A204.1 (cell line): ENCODE measurements at regions not wholly inside any gene's neighbourhood (a gene's known extent, or its start where the extent isn't known, plus 50 kb on each side); places are given as distances from the start of the nearest gene placed in this dataset.

Source experiments
- FAIRE-seq: peaks from 2 replicates; lab custom pipeline; 2012; peaks lifted over from hg19 to GRCh38; lab: Jason Lieb, UNC

DNA sequence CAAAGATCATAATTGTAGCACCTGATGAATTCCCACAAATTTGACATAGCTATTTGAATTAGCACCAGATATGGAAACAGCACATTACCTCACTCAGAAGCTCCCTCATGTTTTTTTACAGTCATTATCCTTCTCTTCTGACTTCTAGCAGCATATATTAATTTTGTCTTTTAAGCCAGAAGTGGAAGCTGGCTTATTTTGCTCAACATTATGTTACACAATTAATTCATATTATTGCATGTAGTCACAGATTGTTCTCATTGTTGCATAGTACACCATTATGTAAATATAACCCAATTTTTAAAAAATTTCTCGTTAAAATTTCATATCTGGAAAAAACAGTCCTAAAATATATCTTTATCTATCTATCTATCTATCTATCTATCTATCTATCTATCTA, 762.3 kb downstream of the TUSC7 start:
- no peak for FAIRE-seq

DNA sequence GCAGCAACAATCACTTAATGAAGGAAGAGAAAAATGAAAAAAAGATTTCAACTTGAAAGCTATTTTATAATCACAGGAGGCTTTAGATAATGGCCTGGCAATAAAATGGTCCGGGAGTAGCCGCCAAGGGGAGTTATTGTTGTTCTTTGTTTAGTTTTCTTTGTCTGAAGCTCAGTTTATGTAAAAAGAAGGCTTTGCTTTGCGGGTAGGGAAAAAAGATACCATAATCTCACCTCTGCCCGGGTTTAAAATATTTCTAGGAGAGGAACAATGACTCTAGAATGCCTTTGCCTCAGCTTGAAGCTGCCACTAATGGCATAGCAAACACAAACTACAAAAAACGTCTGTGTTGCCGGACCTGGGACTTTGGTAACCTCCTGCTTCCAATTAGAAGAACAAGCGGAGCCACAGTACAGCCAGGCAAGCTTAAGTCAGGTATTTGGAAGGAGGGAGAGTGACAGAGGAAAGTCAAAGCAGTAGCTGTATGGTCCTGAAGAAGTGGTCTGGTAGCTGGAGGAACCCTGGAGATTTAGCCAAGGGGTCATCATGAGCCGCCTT, 764.5 kb downstream of the TUSC7 start:
- FAIRE-seq: no peak

DNA sequence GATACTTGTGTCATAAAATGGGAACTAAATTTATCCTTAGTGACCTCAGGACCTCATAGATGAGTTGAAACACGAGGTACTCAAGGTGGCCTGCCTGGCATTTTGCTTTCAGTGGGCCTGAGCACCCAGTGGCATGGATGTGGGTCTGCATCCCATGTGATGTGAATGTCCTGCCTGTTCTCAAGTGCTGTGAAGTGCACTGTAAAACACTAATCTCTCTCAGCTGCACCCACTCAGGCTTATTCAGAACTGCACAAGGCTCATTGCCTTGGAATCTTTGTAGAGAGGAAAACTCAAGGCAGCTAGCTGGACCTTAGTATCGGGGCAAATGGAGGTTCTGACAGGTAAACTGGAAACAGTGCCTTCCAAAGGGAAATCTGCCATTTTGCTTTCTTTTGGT, 767.0 kb downstream of the TUSC7 start:
- no peak for FAIRE-seq

DNA sequence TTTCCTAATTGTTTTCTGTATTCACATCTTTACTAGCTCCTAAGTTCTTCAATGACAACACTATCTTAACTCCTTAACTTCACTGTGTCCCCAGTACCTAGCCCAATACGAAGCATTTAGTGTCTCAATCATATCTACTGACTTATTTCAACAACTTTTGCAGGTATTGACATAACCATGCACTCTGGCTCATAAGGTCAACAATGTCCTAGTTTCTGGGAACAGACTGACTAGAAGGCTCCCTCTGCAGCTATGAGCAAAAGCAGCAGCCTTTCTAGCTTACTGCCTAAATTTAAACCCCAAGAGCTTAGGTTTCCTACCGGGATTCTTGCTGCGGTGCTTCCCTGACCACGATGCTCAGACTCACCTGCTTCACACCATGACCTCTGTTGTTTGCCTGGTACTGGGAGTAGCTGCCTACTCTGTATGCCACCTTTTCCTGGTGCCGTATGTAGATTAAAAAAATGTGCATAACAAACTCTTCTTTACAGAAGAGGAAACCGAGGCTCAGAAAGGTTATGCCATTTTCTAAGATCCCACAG, 767.7 kb downstream of the TUSC7 start:
- FAIRE-seq: no peak

DNA sequence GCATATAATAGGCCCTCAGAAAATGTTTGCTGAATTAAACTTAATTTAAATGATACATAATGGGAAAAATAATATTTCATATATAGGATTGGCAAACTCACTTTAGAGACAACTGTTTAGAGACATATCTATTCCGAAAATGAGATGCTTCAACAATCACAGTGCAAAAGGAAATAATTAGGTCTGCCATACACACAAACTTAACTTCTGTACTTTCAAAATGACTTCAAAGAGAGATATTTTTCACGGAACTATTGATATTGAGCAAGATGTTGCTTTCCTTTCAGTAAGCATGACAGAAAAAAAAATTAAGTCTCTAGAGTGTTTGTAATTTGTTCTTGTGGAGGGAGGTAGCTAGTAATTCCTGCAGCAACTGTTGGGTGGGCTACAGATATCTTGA, 769.5 kb downstream of the TUSC7 start:
- FAIRE-seq: no peak

DNA sequence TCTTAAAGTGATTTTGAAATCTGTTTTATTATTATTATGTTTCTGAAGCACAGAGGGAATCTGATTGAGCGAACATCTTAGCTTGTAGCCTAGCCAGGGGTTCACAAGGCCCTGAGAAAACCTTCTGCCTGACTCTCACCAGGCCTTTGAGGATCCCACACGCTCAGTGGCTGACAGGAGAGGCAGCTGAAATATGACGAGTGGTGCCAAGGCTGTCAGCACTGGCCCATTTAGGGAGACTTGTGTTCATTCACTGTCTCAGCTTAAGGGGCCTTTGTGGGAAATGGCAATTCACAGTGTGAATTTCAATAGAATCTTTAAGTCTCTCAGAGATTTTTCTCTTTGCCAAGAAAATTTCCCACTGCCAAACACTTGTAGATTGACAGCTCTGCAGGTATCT, 770.9 kb downstream of the TUSC7 start:
- no peak for FAIRE-seq

DNA sequence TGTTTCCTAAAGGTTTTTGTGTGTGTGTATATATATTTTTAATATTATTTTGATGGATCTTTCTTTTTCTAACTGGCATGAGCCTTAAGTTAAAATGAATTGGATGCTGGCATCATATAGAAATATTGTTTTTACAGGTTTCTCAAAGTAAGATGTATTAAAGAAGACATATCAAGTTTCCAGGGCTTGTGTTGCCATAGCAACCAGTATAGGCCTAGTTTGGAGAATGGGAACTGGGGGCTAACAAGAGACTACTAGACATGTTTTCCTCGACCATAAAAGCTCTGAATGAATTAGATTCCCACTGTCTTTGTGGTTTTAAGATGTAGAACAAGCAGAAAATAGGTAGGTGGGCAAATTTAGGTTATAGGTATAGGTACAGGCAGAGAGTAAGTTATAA, 771.4 kb downstream of the TUSC7 start:
- FAIRE-seq: no peak

DNA sequence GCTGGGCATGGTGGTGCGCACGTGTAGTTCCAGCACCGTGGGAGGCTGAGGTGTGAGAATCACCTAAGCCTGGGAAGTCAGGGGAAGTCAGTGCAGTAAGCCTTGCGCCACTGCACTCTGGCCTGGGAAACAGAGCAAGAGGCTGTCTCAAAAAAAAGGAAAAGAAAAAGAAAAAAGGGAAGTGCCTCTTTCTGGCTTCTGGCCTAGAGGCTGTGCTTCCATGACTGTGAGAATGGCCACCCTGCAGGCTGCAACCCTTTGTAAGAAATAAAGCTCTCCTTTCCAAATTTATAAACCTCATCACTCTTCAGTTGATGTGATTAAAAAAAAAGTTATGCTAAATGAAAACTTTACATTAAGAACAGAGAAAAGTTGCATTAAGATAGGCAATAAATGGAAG, 774.3 kb downstream of the TUSC7 start:
- no peak for FAIRE-seq

DNA sequence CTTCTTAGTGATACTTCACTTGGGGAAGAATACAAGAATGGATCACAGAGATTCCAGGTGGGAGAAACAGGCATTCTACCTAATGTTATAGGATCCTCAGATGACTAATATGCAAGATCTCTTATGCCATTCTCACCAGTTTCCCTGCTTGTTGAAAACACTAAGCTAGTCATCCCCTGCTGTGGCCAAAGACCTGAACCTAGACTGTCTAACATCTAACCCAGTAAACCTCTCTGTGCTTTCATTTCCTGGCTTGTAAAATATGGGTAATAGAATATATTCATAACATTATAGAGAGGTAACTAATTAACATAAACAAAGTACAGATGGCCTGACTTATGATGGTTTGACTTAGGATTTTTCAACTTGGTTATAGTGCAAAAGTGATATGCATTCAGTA, 776.3 kb downstream of the TUSC7 start:
- FAIRE-seq: no peak

DNA sequence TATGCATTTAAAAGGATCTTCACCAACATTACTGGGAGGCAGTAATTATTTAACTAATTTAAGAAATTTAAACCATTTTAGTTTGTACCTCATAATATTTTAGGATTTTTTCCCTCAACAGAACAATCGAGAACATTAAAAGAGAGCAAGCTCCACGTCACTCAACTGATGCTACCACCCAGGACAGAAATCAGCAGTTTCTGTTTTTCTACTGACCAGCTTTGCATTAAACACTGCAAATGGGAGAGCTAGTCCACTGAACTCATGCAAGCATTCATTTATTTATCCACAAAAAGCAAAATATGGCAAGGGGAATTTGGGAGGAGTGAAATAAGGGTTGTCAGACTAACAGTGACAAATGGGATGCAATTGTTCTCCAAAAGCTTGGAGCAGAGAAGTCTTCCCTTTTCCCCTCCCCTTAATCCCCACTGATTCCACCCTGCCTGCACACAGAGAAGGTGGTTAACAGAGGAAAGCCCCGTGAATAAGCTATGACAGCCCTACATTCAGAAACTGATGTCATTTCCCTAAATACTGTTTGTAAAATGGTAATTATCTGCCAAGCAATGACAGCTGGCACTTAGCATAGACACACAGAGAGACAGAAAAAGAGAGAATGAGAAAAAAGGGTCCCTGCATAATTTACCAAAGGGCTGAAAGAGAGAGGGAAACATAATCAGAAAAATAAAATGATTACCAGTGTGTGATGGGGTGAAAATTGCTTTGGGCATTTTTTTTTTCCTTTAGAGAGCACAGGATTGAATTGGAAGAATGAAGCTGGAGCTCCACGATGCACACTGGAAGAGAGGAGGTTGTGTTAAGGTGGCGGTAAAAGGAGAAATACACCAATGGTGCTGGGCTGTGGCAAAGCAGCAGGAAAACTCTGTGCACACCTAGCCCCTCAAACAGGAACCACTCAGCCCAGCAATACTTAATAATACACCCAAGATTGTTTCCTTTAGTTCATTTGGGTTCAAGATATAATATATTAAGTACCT, 777.4 kb downstream of the TUSC7 start:
- FAIRE-seq: no peak

DNA sequence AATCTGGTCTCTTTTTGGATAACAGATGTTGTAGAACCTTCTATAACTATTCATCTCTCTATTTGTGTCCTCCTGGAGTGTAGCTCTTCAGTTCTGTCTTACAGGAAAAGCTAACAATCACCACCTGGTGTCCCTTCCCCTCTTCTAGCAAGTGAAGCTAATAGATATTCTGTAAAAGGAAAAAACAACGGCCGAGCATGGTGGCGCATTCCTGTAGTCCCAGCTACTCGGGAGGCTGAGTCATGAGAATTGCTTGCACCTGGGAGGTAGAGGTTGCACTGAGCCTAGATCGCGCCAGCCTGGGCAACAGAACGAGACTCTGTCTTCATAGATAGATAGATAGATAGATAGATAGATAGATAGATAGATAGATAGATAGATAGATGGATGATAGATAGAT, 779.4 kb downstream of the TUSC7 start:
- no peak for FAIRE-seq

DNA sequence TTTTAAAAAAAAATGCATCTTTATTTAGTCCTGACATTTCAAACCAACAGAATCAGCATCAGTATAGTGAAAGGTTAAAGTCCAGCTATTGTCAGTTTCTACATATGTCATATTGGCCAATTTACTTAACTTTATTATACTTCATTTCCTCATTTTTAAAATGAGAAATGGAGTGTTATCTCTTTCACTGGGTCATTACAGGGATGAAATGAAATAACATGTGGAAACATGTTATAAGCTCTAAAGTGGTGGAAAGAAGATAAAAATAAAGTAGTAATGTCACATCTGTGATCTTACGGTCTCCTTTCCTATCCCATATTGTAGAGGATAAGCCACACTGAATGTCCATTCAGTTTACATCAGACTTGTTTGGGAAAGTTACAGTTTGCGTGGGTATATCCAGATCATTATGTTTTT, 780.1 kb downstream of the TUSC7 start:
- FAIRE-seq: no peak

DNA sequence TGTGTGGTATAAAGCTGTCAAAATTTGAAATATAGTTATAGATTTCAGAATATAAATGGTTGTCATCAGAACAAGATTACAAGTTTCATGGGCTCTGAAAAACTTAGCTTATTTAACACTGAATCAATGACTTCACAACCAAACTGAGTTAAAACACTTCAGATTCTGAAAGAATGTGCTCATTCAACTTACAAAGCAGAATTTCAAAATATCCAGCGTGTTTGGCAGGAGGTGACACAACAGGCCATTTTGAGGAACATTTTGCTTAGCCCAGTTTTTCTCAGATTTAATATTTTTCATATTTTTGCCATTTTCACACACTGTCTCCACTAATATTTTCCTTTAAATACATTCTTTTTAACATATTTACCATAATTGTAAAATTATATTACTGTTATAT, 781.1 kb downstream of the TUSC7 start:
- no peak for FAIRE-seq

DNA sequence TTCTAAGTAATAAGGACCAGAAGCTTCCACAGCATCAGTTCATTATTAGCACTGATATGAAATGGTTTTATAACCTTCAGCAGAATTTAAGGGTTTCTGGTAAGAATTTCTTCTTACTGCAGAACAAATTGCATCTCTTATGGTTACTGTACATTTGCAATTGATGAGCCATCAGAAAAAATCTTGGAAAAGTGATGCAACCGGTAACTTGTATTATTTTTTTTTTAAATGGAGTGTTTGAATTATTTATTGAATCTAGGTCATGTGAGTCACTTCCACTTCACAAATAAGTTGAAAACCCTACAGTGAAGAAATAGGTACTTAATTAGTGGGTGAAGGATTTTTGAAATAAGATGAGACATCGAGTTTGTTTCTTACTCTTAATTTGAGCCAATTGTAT, 786.0 kb downstream of the TUSC7 start:
- no peak for FAIRE-seq

DNA sequence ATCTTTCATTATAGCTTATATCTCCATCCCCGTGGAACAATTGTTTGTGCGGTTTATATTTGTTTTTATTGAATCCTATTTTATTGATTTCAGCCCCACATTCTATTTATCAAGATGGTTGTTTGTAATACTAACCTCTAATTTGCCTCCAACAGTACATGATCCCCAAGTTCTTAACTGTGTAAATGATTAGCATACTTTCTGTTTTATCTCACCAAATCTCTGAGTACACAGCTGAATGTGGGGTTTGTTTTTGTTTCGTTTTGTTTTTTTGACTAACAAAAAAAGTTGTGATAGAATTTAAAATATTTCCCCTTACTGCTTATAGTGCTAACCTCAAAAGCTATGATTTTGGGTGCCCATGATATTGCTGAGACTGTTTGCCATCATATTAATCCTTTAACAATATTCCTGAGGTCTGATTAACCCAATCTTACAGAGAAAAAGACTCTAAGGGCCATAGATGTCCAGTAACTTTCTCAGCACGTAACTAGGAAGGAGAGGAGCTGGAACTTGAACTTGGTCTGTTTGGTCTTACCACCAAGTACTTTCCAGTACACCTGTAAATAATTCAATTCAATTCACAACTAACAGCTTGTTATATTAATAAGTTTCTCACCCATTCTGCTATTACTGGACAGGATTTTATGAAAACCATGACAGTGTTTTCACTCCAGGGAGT, 789.8 kb downstream of the TUSC7 start:
- FAIRE-seq: no peak

DNA sequence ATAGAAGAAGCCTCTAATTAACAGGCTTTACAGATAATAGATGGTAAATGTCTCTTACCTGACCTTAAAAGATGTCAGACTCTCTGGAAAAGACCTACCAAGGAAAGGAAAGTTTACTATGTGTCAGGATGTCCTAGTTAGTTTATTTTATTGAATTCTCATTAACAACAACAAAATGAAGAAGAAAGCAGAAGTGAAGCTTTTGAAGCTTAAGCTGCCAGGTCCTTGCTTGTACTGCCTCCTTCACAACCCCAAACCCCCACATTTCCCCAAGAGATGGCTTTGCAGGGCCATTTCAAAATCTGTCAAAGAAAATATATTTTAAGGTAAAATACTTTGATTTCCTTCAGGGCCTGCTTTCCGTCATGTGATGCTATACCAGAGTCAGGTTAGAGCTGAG, 798.4 kb downstream of the TUSC7 start:
- FAIRE-seq: no peak

DNA sequence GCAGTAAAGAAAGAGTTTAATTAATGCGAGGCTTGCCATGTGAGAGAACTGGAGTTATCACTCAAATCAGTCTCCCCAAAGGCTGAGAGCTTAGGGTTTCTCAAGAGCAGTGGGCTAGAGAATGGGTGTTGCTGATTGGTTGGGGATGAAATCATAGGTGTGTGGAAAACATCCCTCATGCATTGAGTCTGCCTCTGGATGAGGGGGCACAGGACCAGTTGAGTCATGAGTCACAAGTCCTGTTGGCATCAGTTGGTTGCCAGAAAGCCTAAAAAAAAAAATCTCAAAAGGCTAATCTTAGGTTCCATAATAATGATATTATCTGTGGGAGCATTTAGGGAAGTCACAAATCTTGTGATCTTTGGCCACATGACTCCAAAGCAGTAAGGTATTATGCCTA, 800.3 kb downstream of the TUSC7 start:
- FAIRE-seq: no peak

DNA sequence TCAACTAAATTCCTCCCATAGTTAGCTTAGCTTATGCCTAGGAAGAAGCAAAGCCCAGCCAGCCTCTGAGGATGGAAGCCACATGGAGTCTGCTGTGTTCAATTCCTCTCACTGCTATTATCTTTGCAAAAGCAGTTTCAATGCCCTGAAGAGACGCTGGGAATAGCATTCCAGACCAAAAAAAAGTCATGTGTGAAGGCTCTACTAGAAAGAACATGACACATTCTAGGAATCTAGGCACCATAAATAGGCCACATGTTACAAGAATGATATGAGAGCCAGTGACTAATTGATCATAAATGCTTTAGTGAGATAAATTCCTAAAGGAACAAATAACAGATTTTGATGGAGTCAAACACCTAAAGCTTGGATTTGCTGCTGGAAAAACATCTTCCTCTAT, 800.8 kb downstream of the TUSC7 start:
- FAIRE-seq: no peak

DNA sequence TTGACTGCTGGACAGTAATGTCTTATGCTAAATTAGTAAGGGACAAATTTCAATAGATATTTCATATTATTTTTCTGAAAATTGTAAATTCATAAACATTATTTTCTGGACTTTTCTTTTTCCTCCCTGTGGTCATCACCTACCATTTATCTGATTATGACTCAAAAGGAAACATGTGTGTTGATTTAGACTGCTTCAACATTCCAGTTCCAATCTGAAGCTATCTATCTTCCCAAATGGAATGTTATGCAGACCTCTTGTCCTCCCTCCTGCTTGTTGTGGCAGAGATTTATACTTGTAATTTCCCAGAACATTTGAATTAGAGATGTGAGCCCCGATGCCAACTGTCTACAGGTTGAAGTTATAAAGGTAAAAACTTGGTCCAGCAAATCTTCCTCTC, 803.4 kb downstream of the TUSC7 start:
- FAIRE-seq: no peak

DNA sequence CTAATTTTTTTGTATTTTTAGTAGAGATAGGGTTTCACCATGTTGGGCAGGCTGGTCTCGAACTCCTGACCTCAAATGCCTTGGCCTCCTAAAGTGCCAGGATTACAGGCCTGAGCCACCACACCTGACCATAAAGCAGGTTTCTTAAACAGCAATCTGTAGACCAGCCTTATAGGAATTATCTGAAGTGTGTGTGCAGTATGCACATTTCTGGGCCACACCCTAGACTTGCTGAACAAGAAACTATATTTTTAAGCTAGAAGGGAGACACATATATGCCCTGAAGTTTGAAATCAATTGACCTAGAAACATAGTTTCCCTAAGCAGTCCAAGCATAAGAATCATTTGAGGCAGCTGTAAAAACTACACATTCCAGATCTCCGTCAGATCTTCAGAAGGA, 805.7 kb downstream of the TUSC7 start:
- FAIRE-seq: no peak

DNA sequence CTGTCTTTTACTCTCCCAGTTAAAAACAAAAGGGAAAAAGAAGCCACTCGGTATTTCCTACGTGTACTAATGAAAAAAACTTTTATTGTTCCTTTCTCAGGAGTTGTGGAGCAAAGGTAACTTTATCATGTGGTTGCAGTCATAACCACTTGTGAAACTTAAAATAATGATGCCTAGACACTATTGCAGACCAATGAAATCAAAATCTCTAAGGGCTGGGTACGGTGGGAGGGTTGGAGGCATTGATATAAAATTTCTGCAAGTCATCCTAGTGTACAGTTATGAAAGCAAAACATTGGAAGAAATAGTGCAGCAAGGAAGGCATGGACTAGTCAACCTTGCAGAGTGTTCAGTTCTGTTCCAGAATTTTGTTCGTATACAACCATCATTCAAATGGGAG, 808.8 kb downstream of the TUSC7 start:
- no peak for FAIRE-seq

DNA sequence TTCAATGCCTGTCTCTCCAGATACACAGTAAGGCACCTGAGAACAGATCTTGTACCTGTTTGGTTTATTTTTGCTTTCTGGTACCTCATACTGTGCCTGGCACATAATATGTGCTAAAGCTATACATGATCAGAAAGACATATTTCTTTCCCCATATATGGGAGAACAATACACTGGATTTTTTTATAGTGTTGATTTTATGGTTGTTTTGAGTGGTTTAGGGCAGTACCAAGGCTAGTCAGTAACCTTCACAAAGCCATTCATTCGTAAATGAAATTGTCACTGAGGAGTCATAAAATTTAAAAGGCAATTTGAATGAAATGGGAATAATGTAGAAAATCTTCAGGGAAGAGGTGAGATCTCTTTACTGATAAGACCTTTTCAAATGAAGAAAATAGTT, 810.2 kb downstream of the TUSC7 start:
- no peak for FAIRE-seq

DNA sequence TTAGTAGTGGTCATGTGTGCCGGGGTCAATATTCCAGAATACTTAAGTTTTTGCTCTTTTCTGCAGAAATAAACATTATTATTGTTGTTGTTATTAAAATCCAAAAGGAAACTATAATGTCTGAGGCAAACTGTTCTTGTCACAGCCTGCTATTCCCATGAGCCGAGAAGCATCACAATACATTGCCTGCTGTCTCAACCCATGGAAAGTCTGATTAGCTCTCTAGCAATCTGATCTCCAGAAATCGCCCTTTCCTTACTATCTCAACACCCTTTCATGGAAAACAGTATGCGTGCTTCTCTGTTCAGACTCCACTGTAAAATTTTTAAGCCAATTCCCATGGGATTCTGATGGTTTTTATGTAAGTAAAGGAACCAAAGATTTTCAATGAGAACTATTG, 811.0 kb downstream of the TUSC7 start:
- no peak for FAIRE-seq
